NCI-H146 treated with DMSO at 0.1 percent for 48 hours (cell line): ENCODE measurements at regions not wholly inside any gene's neighbourhood (a gene's known extent, or its start where the extent isn't known, plus 50 kb on each side); places are given as distances from the start of the nearest gene placed in this dataset.

ENCODE experiments used
- DNase-seq: peaks from one replicate; lab custom pipeline; 2025; ENCODE audit not compliant: unreplicated experiment; lab: John Stamatoyannopoulos, UW

DNA sequence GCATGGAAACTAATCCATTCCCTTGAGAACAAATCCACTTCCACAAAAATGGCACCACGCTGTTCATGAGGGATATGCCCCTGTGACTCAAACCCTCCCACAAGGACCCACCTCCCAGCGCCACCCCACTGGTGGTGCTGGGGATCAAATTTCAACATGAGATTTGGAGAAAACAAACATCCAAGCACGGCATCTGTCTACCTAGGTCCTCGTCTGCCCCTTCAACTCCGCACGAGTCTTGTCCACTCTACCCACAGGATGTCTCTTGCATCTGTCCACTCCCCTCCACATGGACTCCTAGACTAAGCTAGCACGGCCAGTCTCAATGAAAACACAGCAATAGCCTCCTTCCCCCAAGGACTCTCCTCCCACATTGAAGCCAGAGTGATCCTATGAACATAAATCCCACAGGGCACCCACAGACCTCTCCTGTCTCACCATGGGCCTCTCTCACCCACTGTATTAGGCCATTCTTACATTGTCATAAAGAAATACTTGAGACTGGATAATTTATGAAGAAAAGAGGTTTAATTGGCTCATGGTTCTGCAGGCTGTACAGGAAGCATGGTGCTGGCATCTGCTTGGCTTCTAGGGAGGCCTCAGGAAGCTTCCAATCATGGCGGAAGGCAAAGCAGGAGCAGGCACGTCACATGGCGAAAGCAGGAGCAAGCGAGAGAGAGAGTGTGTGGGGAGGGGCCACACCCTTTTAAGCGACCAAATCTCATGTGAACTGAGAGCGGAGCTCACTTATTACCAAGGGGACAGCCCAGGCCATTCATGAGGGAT is 101.4 kb downstream of the TOMM20 start:
- DNase-seq: no peak

DNA sequence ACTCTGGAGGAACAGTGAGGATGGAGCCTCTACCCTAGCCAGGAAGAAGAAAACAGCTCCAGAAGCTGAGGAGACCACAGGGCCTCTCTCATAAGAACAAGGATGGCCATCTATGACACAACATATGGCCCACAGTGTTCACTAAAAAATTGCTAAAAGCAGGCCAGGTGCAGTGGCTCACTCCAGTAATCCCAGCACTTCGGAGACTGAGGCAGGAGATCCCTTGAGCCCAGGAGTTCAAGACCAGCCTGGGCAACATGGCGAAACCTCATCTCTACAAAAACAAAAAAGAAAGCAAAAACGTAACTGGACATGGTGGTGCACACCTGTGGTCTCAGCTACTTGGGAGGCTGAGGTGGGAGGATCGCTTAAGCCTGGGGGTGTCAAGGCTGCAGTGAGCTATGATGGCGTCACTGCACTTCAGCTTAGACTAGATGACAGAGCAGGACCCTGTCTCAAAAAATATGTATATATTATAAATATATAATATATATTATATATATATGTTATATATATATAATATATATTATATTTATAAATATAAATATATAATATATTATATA is 103.1 kb downstream of the TOMM20 start:
- DNase-seq: no peak

DNA sequence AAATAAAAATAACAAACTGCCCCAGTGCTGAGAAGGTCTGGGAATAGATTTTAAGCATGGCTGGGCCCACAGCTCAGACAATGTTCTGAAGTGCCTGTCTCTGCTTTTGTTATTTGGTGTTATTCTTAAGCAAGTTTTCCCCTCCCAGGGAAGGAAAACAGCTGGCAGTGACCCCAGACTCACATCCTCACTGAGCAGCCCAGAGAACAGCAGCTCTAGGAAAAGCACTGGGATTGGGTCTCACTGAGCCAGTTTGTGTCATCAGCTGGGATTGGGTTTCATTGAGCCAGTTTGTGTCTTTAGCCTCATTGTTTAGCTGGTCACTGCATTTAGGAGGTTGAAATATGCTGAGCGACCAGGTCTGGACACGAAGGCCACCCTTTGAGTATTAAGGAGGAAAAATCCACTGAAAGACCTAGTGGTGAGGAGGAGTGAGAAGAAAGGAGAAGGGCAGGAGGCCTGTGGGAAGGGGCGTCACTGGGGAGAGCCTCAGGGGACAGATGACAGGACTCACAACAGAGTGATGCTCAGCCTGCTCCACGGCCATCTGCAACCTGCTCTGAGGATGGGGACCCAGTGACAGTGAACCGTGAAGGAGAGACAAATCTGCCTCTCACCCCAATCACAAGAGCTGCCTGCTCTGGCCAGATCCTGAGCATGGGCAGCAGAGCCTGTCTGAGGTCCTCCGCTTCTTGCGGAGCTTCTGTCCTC is 103.8 kb downstream of the TOMM20 start:
- DNase-seq: no peak

DNA sequence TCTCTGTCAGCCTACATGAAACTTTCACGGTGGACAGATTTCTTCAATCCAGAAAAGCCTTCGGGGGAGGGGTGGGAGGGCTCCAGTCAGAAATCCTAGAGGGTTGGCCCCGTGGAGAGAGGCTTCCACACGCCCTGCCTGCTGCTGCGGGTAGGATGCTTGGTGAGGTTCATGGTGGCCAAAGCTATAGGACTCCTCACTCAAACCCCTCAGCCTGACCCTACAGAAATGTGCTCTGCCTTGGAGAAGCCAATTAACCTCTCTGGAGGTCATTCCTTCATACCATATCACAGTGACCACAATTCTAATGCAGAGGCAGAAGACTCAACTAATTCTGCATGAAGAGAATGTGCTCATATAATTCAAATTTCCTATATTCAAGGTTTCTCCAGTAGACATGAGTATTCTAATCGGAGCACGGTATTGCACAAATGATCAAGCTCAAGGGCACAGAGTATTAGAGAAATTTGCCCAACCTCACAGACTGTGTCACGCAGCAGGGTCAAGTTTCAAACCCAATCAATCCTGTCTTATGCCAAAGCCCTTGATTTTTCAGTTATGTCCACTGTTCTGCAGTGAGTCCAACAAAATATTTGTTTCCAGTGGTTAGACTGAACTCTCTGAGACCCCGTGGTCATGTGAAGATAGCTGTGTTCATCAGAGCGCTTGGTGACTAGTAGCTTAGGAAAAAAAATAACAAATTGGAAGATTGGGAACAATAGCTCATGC is 104.8 kb downstream of the TOMM20 start:
- no peak for DNase-seq

DNA sequence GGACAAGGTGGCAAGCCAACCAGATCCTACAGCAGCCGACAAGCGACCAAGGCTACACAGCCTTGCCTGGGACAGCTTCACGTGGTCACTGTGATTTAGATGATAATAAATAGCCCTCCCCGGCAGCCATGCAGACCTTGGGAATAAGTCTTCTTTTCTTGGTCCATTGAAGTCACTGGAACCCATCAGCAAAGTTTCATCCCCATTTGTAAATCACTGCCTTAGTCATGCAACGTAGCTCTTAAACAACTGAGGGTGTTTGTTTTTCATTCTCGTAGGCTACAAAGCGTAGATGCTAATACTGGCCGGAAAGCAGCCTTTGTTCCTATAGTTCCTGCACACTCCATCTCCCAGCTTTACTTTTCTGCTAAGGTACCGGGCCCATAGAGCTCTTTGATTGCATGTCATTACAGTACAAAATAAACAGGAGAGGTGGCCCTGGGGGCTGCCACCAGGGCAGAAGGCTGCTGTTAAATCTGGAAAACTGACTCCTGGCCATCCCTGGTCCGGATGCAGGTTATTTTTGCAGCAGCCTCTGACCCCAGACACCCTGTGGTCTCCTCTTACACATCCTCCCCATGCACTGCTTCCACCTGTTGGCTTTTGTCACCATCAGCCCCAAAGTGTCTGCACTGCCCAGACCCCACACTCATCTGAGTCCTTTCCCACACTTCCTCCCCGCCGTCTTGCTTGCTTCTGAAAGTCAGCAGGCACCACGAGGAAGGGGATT is 105.5 kb downstream of the TOMM20 start:
- DNase-seq: no peak

DNA sequence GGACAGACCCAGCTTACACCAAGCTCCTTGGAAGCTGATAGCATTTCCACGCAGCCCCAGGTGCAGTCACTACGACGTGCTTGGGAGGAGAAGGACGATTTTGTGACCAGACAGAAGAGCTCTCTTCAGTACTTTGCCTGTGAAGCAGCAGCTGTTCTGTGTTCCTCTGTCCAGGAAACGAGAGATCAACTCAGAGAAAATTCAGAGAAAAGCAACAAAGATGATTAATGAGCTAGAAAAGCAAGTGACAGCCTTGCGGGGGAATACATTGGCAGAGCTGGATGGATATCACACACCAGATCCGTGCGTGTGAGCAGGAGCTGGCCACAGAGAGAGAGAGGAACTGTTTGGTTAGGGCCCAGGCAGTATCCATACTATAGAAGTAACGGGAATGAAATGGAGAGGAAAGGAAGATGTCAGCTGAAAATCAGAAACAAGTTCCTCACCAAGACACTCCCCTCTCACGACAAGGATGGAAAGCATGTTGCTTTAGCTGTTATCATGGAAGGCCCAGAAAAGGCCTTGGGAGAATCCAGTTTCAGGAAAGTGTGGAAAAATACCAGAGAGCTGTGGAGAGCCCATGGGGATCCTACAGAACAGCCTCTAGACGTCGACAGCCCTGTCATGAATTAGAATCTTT is 106.2 kb downstream of the TOMM20 start:
- no peak for DNase-seq

DNA sequence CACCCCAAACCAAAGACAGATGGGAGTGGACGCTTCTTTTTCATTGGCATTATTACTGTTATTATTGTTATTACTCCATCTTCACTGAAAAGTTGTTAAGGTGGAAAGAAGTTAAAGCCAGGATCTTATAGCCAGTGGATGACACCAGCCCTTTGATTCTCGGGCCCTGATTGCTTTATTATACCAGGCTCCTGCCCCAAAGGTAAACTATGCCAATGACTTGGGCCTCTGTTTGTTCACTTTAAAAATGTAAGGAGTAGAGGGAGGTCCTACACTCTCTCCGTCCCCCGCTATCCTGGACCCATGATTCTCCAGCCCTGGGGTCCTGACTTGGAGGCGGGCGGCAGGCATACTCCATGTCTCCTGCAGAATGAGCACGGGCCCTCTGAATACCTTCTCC is 106.8 kb downstream of the TOMM20 start:
- no peak for DNase-seq

DNA sequence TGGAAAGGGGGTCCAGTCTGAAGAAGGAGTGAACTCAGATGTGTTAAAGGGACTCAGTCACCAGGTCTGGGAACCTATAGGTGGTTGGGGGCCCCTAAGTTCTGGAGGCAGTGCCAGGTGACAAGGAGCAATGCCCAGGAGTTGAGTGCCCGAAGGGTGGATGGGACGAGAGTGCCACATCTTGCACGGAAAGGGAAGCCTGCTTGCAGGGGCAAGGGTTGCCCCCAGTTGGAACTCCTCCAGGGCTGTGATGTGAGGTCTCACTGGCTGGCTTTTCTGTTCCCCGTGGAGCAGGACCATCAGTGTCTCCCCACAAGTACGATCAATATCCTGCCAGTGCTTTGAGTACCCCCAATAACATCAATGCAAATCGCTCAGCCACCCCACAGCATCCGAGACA is 107.3 kb downstream of the TOMM20 start:
- DNase-seq: no peak

DNA sequence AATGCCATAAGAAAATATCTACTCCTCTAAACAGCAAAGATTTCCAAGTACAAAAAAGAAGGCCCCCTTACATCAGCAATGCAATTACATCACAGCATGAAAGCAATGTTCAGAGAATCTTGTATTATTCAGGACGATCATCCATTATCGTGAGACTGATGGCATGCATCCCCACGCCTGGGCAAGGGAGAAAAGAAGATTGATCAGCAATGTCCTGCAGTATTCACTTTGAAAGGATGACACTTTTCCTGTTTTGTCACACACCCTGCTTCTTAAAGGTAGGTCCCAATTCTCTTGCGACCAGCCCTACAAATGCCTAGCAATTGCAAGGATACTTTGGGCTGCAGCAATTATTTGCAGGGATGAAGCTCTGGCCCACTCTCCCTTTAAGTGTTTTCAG is 108.7 kb downstream of the TOMM20 start:
- DNase-seq: no peak

DNA sequence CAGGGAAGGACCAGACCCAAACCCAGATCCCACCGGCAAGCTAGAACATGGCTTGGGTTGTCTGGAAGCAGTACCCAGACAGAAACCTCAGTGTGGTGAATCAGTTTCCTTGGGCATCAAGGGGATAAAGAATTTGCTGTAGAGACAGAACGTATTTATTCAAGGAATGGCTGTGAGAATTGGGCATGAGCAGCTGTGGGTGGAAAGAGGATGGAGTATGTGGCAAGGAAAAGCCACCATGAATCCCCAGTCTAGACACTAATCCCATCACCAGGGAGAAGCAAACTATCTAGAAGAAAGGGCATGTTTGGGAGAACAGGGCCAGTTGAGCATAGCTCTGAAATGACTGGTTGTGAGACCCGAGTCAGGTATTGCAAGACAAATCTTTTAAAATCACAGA is 109.2 kb downstream of the TOMM20 start:
- no peak for DNase-seq

DNA sequence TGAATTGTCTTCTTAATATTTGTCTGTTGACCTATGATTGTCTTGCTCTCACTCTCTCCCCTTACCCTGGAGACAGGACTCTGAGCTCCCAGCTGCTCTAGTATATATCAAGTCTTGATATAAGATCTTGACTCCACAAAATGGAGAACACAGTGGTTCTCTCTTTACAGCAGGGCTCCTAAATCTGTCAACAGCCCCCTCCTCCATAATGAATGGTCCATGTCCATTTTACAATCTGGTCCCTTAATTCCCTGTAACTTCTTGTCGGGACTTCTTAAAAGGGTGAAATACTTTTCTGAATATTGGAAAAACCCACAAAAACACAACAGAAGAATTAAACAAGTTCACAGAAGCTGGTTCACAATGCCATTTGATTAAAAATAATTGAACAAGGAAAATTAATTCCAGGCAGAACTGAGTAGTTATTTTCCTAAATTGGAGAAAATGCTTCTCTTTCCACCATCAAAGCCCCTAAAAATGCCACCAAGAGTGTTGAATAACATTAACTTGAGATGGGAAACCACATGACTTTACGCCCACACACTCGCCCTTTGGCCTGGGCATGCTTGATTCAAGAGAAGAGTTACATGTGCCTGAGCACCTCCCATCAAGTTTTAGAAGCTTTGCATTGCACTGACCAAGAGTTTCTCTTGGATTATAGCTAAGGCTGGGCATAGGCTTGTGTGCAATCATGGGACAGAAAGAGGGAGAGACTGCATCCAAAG is 109.8 kb downstream of the TOMM20 start:
- DNase-seq: no peak

DNA sequence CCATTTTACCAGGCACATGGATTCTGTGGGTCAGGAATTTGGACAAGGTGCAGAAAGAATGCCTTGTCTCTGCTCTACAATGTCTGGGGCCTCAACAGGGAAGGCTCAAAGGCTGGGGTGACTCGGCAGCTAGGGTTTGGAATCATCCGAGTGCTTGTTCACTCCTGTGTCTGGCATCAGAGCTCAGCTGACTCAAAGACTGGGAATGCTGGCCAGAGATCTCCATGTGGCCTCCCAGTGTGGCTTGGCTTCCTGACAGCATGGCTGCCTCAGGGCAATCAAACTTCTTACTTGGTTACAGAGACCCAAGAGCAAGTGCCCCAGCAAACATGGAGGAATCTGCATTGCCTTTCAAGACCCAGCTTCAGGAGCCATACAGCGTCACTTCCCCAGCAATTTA is 110.5 kb downstream of the TOMM20 start:
- no peak for DNase-seq

DNA sequence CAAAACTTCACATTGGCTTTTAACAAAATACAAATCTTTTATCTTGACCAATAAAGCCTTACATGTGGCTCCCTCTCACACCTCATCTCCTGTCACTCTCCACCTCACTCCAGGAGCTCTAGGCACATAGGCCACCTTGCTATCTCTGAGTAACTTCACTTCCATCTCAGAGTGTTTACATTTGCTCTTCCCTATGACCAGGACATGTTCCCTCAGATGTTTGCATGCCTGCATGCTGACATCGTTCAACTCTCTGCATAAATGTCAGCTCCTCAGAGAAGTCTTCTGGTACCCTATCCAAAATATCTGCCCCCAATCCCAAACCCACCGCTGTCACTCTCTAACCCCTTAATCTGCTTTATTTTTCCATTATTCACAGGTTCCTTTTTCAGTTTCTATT is 110.9 kb downstream of the TOMM20 start:
- DNase-seq: no peak

DNA sequence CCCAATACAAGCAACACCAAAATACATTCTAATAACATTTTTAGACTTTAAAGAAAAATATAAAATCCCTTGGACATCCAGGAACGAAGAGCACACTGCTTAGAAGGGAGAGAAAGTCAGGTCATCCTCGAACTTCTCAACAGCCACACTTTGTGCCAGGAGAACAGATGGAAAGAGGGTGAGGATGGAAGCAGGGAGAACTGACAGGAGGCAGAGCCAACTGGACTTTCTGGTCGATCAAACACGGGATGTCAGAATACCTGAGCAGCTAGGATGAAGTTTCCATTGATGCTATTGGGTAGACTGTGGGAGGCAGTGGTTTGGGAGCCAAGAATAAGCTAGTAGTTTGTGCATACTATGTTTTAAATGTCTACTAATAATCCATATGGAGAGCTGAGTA is 111.4 kb downstream of the TOMM20 start:
- DNase-seq: no peak

DNA sequence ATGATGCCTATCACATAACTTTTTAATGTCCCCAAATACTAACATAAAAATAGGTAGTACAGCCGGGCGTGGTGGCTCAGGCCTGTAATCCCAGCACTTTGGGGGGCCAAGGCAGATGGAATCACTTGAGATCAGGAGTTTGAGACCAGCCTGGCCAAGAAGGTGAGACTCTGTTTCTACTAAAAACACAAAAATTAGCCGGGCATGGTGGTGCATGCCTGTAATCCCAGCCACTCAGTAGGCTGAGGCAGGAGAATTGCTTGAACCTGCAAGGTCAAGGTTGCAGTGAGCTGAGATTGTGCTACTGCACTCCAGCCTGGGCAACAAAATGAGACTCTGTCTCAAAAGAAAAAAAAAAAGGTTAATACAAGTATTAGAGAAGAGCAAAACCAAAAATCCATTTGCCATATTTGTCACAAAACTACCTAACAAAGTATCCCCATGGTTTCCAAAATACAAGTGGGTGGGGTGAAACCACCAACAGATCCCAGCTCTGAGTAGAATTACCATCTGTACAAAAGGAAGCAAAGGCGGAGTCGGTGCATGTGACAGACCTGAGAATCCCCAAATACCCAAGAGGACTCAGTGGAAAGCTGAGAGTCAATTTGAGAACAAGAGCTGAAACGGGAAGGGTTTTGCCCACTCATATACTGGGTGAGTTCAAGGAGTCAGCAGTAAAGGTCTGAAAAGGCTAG is 113.2 kb downstream of the TOMM20 start:
- no peak for DNase-seq

DNA sequence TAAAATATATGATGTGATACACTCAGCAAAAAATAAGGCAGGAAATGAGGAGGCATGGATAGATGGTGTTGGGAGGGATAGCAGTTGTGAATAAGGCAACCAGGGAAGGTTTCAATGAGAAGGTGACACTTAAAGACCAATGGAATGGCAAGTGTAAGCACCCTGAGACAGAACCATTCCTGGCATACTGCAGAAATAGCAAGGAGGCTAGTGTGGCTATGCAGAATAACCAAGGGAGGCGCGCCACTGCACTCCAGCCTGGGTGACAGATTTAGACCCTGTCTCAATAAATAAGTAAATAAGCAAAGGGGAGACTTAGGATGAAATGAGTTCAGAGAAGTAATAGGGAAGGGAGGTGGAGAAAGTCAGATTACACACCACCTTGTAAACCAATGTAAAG is 113.9 kb downstream of the TOMM20 start:
- DNase-seq: no peak

DNA sequence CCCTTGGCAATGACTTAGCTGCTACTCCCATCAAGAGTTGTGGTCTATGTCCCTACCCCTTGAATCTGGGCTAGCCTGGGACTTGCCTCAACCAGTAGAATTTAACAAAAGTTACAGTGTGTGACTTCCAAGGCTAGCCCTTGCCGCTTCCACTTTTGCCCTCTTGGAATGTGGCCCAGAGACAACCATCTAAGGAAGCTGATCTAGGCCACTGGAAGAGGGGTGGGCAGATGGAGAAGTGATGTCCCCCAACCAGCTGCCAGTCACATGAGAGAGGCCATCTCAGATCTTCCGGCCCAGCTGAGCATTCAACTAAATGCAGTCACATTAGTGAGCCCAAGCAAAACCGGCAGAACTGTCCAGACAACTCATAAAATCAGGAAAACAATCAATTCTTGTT is 115.1 kb downstream of the TOMM20 start:
- no peak for DNase-seq

DNA sequence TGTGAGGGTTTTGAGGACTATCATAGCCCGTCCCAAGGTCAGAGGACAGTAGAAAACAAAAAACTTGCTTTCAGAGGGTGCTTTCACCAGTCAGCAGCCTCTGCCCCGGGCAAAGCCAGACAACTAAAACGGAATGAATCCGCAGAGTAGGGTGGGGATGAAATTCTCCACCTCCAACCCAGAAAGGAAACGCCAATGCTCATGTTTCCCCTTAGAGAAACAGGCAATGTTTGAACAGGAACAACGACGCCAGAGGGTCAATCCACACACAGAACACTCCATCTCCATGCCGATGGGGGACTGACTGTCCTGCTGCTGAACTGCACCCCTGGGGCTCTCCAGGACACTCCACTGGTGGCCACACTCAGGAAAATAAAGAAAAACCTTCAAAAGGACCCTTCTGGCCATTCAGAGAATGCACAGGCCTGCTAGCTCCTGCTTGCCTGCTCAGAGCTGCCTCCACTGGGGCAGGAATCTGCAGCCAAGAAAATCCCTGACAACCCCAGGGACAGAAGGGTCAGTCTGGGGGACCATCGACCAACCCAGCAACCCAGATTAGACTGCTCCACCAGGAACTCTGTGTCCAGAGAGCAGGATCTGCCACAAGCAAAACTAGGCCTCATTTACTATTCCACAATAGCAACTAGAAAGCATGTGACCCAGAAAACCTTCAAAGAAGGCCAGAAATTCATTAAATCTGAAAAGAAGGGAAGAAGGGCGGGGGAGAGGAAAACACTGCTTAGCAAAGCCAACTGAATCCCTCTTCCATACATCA is 116.0 kb downstream of the TOMM20 start:
- DNase-seq: no peak
